ENCODE measurements at regions not wholly inside any gene's neighbourhood (a gene's known extent, or its start where the extent isn't known, plus 50 kb on each side); places are given as distances from the start of the nearest gene placed in this dataset.

- peaks cover 0 to 39% (median 18%) of the 10 kb centered on the region in 5 donors for H3K4me1 ChIP-seq (ENCODE audit: control insufficient read depth in 5 of 5, insufficient read depth in 5 of 5, low read length in 5 of 5)
- H3K4me3 ChIP-seq (ENCODE audit: low read depth in 1 of 5, low read length in 5 of 5): peak overlapping the region in 2 of 5 donors; percentile 37 to 53
- H3K9me3 ChIP-seq (ENCODE audit: control insufficient read depth in 5 of 5, low read length in 5 of 5): no peaks in the 10 kb centered on the region
- peak overlapping the region in 3 of 5 donors; percentile 3 to 38 (median 23) for H3K9ac ChIP-seq (ENCODE audit: low read length in 5 of 5)
- no peaks in the 10 kb centered on the region for H3K27me3 ChIP-seq (ENCODE audit: control insufficient read depth in 5 of 5, insufficient read depth in 4 of 5, low read length in 5 of 5)
- H3K27ac ChIP-seq (ENCODE audit: low read depth, low read length): peak overlapping the region; percentile 39
- H3K36me3 ChIP-seq (ENCODE audit: control insufficient read depth in 5 of 5, insufficient read depth in 5 of 5, low read length in 5 of 5): no peaks in the 10 kb centered on the region
Measured at GRCh38 chr4:153929675-153930074, 140.8 kb upstream of the SFRP2 start.

- Histone ChIP-seq H3K9ac (ENCODE audit: low read length in 5 of 5) (no peak overlapping the region), H3K4me3 (ENCODE audit: low read depth in 1 of 5, low read length in 5 of 5) (no peak overlapping the region), H3K4me1 (ENCODE audit: control insufficient read depth in 5 of 5, insufficient read depth in 5 of 5, low read length in 5 of 5) (peaks cover 0 to 25% (median 11%) of the 10 kb centered on the region in 5 donors), H3K27me3 (ENCODE audit: control insufficient read depth in 5 of 5, insufficient read depth in 4 of 5, low read length in 5 of 5) (no peaks in the 10 kb centered on the region), H3K27ac (ENCODE audit: low read depth, low read length) (no peak overlapping the region), H3K9me3 (ENCODE audit: control insufficient read depth in 5 of 5, low read length in 5 of 5) (no peaks in the 10 kb centered on the region), H3K36me3 (ENCODE audit: control insufficient read depth in 5 of 5, insufficient read depth in 5 of 5, low read length in 5 of 5) (no peaks in the 10 kb centered on the region)
Measured at GRCh38 chr4:153927451-153927850, 138.6 kb upstream of the SFRP2 start.

GRCh38 chr4:153922148-153922547, 133.3 kb upstream of the SFRP2 start:
- no peaks in the 10 kb centered on the region for H3K36me3 ChIP-seq (ENCODE audit: control insufficient read depth in 5 of 5, insufficient read depth in 5 of 5, low read length in 5 of 5)
- peaks cover 0 to 17% (median 5%) of the 10 kb centered on the region in 5 donors for H3K4me1 ChIP-seq (ENCODE audit: control insufficient read depth in 5 of 5, insufficient read depth in 5 of 5, low read length in 5 of 5)
- no peak overlapping the region for H3K27ac ChIP-seq (ENCODE audit: low read depth, low read length)
- H3K27me3 ChIP-seq (ENCODE audit: control insufficient read depth in 5 of 5, insufficient read depth in 4 of 5, low read length in 5 of 5): no peaks in the 10 kb centered on the region
- H3K9me3 ChIP-seq (ENCODE audit: control insufficient read depth in 5 of 5, low read length in 5 of 5): no peaks in the 10 kb centered on the region
- no peak overlapping the region for H3K4me3 ChIP-seq (ENCODE audit: low read depth in 1 of 5, low read length in 5 of 5)
- no peak overlapping the region for H3K9ac ChIP-seq (ENCODE audit: low read length in 5 of 5)

GRCh38 chr4:153919667-153920066, 130.8 kb upstream of the SFRP2 start:
- peaks cover 0 to 17% (median 5%) of the 10 kb centered on the region in 5 donors for H3K4me1 ChIP-seq (ENCODE audit: control insufficient read depth in 5 of 5, insufficient read depth in 5 of 5, low read length in 5 of 5)
- H3K27ac ChIP-seq (ENCODE audit: low read depth, low read length): peak overlapping the region; percentile 50
- no peak overlapping the region for H3K9ac ChIP-seq (ENCODE audit: low read length in 5 of 5)
- H3K4me3 ChIP-seq (ENCODE audit: low read depth in 1 of 5, low read length in 5 of 5): no peak overlapping the region
- H3K36me3 ChIP-seq (ENCODE audit: control insufficient read depth in 5 of 5, insufficient read depth in 5 of 5, low read length in 5 of 5): no peaks in the 10 kb centered on the region
- H3K27me3 ChIP-seq (ENCODE audit: control insufficient read depth in 5 of 5, insufficient read depth in 4 of 5, low read length in 5 of 5): no peaks in the 10 kb centered on the region
- H3K9me3 ChIP-seq (ENCODE audit: control insufficient read depth in 5 of 5, low read length in 5 of 5): no peaks in the 10 kb centered on the region

GRCh38 chr4:153916273-153916755, 127.4 kb upstream of the SFRP2 start:
- H3K27me3 ChIP-seq (ENCODE audit: control insufficient read depth in 5 of 5, insufficient read depth in 4 of 5, low read length in 5 of 5): no peaks in the 10 kb centered on the region
- H3K36me3 ChIP-seq (ENCODE audit: control insufficient read depth in 5 of 5, insufficient read depth in 5 of 5, low read length in 5 of 5): no peaks in the 10 kb centered on the region
- H3K27ac ChIP-seq (ENCODE audit: low read depth, low read length): no peak overlapping the region
- H3K9me3 ChIP-seq (ENCODE audit: control insufficient read depth in 5 of 5, low read length in 5 of 5): no peaks in the 10 kb centered on the region
- peaks cover 0 to 22% (median 8%) of the 10 kb centered on the region in 5 donors for H3K4me1 ChIP-seq (ENCODE audit: control insufficient read depth in 5 of 5, insufficient read depth in 5 of 5, low read length in 5 of 5)
- H3K9ac ChIP-seq (ENCODE audit: low read length in 5 of 5): no peak overlapping the region
- H3K4me3 ChIP-seq (ENCODE audit: low read depth in 1 of 5, low read length in 5 of 5): no peak overlapping the region

GRCh38 chr4:153912301-153912700, 123.4 kb upstream of the SFRP2 start:
- H3K36me3 ChIP-seq (ENCODE audit: control insufficient read depth in 5 of 5, insufficient read depth in 5 of 5, low read length in 5 of 5): no peaks in the 10 kb centered on the region
- H3K4me1 ChIP-seq (ENCODE audit: control insufficient read depth in 5 of 5, insufficient read depth in 5 of 5, low read length in 5 of 5): peaks cover 3 to 24% (median 8%) of the 10 kb centered on the region in 5 donors
- H3K9ac ChIP-seq (ENCODE audit: low read length in 5 of 5): no peak overlapping the region
- H3K27me3 ChIP-seq (ENCODE audit: control insufficient read depth in 5 of 5, insufficient read depth in 4 of 5, low read length in 5 of 5): no peaks in the 10 kb centered on the region
- H3K9me3 ChIP-seq (ENCODE audit: control insufficient read depth in 5 of 5, low read length in 5 of 5): no peaks in the 10 kb centered on the region
- no peak overlapping the region for H3K4me3 ChIP-seq (ENCODE audit: low read depth in 1 of 5, low read length in 5 of 5)
- no peak overlapping the region for H3K27ac ChIP-seq (ENCODE audit: low read depth, low read length)

GRCh38 chr4:153909672-153910071, 120.8 kb upstream of the SFRP2 start:
- Histone ChIP-seq H3K27ac (ENCODE audit: low read depth, low read length) (no peak overlapping the region), H3K9me3 (ENCODE audit: control insufficient read depth in 5 of 5, low read length in 5 of 5) (no peaks in the 10 kb centered on the region), H3K36me3 (ENCODE audit: control insufficient read depth in 5 of 5, insufficient read depth in 5 of 5, low read length in 5 of 5) (no peaks in the 10 kb centered on the region), H3K9ac (ENCODE audit: low read length in 5 of 5) (no peak overlapping the region), H3K4me3 (ENCODE audit: low read depth in 1 of 5, low read length in 5 of 5) (no peak overlapping the region), H3K27me3 (ENCODE audit: control insufficient read depth in 5 of 5, insufficient read depth in 4 of 5, low read length in 5 of 5) (no peaks in the 10 kb centered on the region), H3K4me1 (ENCODE audit: control insufficient read depth in 5 of 5, insufficient read depth in 5 of 5, low read length in 5 of 5) (peaks cover 0 to 36% (median 19%) of the 10 kb centered on the region in 5 donors)

- Histone ChIP-seq H3K4me1 (ENCODE audit: control insufficient read depth in 5 of 5, insufficient read depth in 5 of 5, low read length in 5 of 5) (peaks cover 0 to 30% (median 15%) of the 10 kb centered on the region in 5 donors), H3K9me3 (ENCODE audit: control insufficient read depth in 5 of 5, low read length in 5 of 5) (no peaks in the 10 kb centered on the region), H3K9ac (ENCODE audit: low read length in 5 of 5) (no peak overlapping the region), H3K4me3 (ENCODE audit: low read depth in 1 of 5, low read length in 5 of 5) (no peak overlapping the region), H3K27me3 (ENCODE audit: control insufficient read depth in 5 of 5, insufficient read depth in 4 of 5, low read length in 5 of 5) (no peaks in the 10 kb centered on the region), H3K36me3 (ENCODE audit: control insufficient read depth in 5 of 5, insufficient read depth in 5 of 5, low read length in 5 of 5) (no peaks in the 10 kb centered on the region), H3K27ac (ENCODE audit: low read depth, low read length) (no peak overlapping the region)
Measured at GRCh38 chr4:153906231-153906630, 117.3 kb upstream of the SFRP2 start.

GRCh38 chr4:153905231-153905630, 116.3 kb upstream of the SFRP2 start:
- H3K9me3 ChIP-seq (ENCODE audit: control insufficient read depth in 5 of 5, low read length in 5 of 5): no peaks in the 10 kb centered on the region

GRCh38 chr4:153904011-153904410, 115.1 kb upstream of the SFRP2 start:
- H3K4me3 ChIP-seq (ENCODE audit: low read depth in 1 of 5, low read length in 5 of 5): no peak overlapping the region
- no peak overlapping the region for H3K9ac ChIP-seq (ENCODE audit: low read length in 5 of 5)
- H3K27me3 ChIP-seq (ENCODE audit: control insufficient read depth in 5 of 5, insufficient read depth in 4 of 5, low read length in 5 of 5): no peaks in the 10 kb centered on the region
- H3K36me3 ChIP-seq (ENCODE audit: control insufficient read depth in 5 of 5, insufficient read depth in 5 of 5, low read length in 5 of 5): no peaks in the 10 kb centered on the region
- H3K27ac ChIP-seq (ENCODE audit: low read depth, low read length): no peak overlapping the region
- H3K4me1 ChIP-seq (ENCODE audit: control insufficient read depth in 5 of 5, insufficient read depth in 5 of 5, low read length in 5 of 5): peaks cover 0 to 27% (median 15%) of the 10 kb centered on the region in 5 donors
- no peaks in the 10 kb centered on the region for H3K9me3 ChIP-seq (ENCODE audit: control insufficient read depth in 5 of 5, low read length in 5 of 5)

More at GRCh38 chr4:153905231-153905630, 116.3 kb upstream of the SFRP2 start:
- no peak overlapping the region for H3K9ac ChIP-seq (ENCODE audit: low read length in 5 of 5)
- no peak overlapping the region for H3K27ac ChIP-seq (ENCODE audit: low read depth, low read length)
- no peaks in the 10 kb centered on the region for H3K36me3 ChIP-seq (ENCODE audit: control insufficient read depth in 5 of 5, insufficient read depth in 5 of 5, low read length in 5 of 5)
- H3K4me1 ChIP-seq (ENCODE audit: control insufficient read depth in 5 of 5, insufficient read depth in 5 of 5, low read length in 5 of 5): peaks cover 0 to 30% (median 15%) of the 10 kb centered on the region in 5 donors
- H3K27me3 ChIP-seq (ENCODE audit: control insufficient read depth in 5 of 5, insufficient read depth in 4 of 5, low read length in 5 of 5): no peaks in the 10 kb centered on the region
- H3K4me3 ChIP-seq (ENCODE audit: low read depth in 1 of 5, low read length in 5 of 5): no peak overlapping the region
